ENCODE measurements at regions not wholly inside any gene's neighbourhood (a gene's known extent, or its start where the extent isn't known, plus 50 kb on each side); places are given as distances from the start of the nearest gene placed in this dataset.

- no peak for DNase-seq (ENCODE audit: low read depth)
Observed at GRCh38 chr14:97206916-97207315, 409.7 kb downstream of the VRK1 start.

- no peak for DNase-seq (ENCODE audit: low read depth)
Observed at GRCh38 chr14:97210202-97210601, 413.0 kb downstream of the VRK1 start.

GRCh38 chr14:97212399-97212798, 415.2 kb downstream of the VRK1 start:
- no peak for DNase-seq (ENCODE audit: low read depth)

GRCh38 chr14:97213720-97214119, 416.5 kb downstream of the VRK1 start:
- no peak for DNase-seq (ENCODE audit: low read depth)

- DNase-seq (ENCODE audit: low read depth) = no peak
Observed at GRCh38 chr14:97215263-97215969, 418.2 kb downstream of the VRK1 start.

- DNase-seq (ENCODE audit: low read depth) = no peak
Observed at GRCh38 chr14:97217111-97217885, 420.1 kb downstream of the VRK1 start.

- no peak for DNase-seq (ENCODE audit: low read depth)
Observed at GRCh38 chr14:97218274-97218673, 421.1 kb downstream of the VRK1 start.

- DNase-seq (ENCODE audit: low read depth) = no peak
Observed at GRCh38 chr14:97218691-97219430, 421.7 kb downstream of the VRK1 start.

GRCh38 chr14:97219431-97220017, 422.3 kb downstream of the VRK1 start:
- DNase-seq (ENCODE audit: low read depth) = no peak

GRCh38 chr14:97221572-97222285, 424.5 kb downstream of the VRK1 start:
- DNase-seq (ENCODE audit: low read depth) = no peak

- DNase-seq (ENCODE audit: low read depth) = no peak
Observed at GRCh38 chr14:97224016-97224415, 426.8 kb downstream of the VRK1 start.

- no peak for DNase-seq (ENCODE audit: low read depth)
Observed at GRCh38 chr14:97230051-97230450, 432.9 kb downstream of the VRK1 start.

GRCh38 chr14:97233319-97233985, 436.3 kb downstream of the VRK1 start:
- DNase-seq (ENCODE audit: low read depth) = no peak

GRCh38 chr14:97246648-97247047, 449.5 kb downstream of the VRK1 start:
- no peak for DNase-seq (ENCODE audit: low read depth)

- DNase-seq (ENCODE audit: low read depth) = no peak
Observed at GRCh38 chr14:97248973-97249372, 451.8 kb downstream of the VRK1 start.

- no peak for DNase-seq (ENCODE audit: low read depth)
Observed at GRCh38 chr14:97250931-97251330, 453.7 kb downstream of the VRK1 start.

GRCh38 chr14:97251491-97252155, 454.4 kb downstream of the VRK1 start:
- no peak for DNase-seq (ENCODE audit: low read depth)

- no peak for DNase-seq (ENCODE audit: low read depth)
Observed at GRCh38 chr14:97253756-97254155, 456.6 kb downstream of the VRK1 start.

GRCh38 chr14:97262336-97262735, 465.2 kb downstream of the VRK1 start:
- DNase-seq (ENCODE audit: low read depth) = no peak

GRCh38 chr14:97264516-97265230, 467.5 kb downstream of the VRK1 start:
- no peak for DNase-seq (ENCODE audit: low read depth)
